GM21717 (cell line): ENCODE measurements at regions not wholly inside any gene's neighbourhood (a gene's known extent, or its start where the extent isn't known, plus 50 kb on each side); places are given as distances from the start of the nearest gene placed in this dataset.
"Not testable (repeated sequence)": the region's sequence is repeated elsewhere in the genome, so short reads cannot be mapped to it uniquely, and the experiment has no call there.

Experiments used
- ATAC-seq: cut with Tn5 transposase; IDR thresholded peaks from one replicate; pipeline ENCODE4 v1.9.1; 2021; ENCODE audit warnings: mild to moderate bottlenecking, moderate library complexity; ENCODE audit not compliant: unreplicated experiment

DNA sequence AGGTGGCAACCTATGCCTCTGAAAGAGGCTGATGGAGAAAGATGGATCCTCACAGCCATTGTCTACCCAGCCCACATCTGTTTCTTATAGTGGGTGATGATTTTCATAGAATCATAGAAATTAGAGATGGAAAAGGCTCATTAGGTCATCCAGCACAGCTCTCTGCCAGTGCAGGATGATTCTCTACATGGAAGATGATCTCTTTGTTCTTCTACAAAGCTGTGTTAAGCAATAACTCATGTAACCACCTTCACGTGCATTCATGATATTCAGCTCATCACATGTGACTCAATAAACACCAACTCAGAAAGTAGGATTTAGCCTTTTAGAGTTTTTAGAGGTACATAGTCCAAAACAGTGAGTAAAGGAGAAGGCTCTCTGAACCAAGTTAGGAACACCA, 539.4 kb upstream of the ID2 start:
- ATAC-seq: no peak

DNA sequence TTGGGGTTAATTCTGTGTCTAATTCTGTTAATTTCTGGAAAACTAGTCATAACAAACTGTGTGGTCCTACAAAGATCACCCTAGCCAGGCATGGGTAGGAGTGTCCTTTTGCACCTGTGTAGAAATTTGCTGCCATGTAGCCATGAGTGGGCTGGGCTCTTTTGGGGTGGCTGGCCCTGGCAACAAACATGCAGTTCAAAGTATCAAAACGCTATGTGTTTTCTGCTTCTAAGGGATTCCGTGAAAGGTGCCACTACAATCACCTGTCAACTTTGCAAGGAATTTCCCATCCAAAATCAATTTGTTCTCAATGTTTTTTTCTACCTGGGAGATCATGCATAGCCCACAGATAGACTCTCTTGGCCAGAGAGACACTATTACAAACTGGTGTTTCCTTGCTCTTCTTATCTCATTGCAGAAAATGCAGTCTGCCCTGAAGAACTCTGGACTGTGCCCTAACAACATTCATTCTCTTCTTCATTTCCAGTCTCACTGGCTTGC, 537.7 kb upstream of the ID2 start:
- no peak for ATAC-seq

DNA sequence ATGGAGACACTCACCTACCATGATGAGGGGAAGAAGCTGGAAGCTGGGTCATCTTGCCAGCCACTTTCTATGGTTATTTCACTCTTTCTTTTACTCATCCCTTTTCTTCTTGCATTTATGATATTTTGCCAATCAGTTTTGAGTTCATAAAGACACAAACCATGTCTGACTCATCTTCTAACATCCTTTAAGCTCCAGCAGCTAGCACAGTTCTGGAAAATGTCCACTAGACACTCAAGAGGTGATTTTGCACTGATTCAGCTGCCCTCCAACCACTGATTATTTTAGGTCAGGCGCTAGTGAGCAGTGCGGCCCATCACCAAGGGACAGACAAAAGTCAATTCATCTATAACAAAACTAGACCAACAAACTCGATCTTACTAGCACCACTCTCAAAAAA, 537.1 kb upstream of the ID2 start:
- no peak for ATAC-seq

DNA sequence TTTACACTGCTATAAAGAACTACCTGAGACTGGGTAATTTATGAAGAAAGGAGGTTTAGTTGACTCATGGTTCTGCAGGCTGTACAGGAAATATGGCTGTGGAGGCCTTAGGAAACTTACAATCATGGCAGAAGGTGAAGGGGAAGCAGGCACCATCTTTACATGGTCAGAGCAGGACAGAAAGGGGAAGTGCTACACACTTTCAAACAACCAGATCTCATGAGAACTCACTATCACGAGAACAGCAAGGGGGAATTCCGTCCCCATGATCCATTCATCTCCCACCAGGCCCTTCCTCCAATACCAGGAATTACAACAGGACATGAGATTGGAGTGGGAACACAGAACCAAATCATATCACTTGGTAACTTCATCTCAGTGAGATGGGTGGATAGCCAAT, 536.5 kb upstream of the ID2 start:
- not testable (repeated sequence) for ATAC-seq

DNA sequence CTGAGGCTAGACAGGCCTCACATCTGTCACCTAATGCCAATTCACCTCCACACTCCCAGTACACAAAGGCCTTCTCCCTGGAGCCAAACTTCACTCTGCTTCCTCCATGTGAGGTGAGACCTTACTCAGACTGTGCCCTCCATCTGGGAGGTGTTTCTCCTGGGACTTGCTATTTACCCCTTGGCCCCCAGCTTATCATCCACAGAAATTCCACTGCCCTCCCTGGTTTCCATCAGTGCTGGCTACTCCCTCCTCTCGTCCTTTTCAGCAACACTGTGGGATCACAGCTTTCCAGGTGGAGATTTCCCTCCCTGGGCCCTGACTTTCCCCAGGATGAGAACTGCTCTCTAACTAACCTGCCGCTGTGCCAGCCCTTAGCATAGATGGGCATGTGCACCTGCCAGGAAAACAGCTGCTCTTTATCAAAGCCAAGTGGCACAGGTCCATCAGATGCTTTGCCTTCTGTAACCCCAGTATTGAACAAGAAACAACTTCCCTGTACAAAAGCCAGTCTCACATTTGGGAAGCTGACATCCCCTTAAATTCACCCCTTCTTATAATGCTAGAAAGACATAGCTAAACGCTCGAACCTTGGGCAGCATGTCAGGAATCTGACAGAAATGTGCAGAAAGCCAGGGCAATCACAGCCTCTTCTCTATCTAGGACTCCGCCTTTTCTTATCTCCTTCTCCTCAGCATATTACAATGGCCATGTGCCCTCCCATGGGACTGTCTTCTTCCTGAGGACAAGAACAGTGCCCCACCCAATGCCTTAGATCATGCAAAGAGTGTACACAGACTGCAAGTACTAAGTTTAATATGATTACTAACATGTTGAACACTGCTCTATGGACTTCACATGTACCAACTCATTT, 535.5 kb upstream of the ID2 start:
- ATAC-seq: no peak

DNA sequence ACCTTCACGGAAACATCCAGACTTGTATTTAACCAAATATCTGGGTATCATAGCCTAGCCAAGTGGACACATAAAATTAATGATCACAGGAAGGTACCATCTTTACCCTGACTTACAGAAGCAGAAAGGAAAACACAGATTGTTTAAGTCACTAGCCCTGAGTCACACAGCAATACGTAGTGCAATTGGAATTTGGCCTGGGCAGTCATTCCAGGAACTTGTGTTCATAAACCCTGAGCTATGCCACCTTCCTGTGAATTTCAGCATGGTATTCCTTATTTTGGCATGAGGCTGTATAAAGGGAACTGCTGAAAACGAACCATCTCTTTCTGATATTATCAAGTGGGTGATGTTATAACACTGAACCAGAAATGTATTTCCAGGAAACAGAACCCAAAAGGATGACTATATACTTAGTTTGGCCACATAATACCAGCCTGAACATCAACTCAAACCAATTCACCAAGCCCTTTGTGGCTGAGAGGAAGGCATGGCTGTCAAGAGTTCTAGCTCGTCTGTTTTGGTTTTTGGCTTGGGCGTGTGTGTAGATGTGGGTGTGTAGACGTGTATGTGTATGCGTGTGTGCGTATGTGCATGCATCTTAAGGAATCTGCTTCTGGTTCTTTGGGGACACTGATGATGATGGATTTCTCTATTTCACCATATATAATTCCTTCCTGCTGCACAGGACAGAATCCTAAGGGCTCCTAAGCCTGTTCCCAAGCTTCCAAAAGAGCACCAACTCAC, 533.4 kb upstream of the ID2 start:
- no peak for ATAC-seq

GRCh38 chr2:8149007-8149405, 532.9 kb upstream of the ID2 start:
- ATAC-seq: no peak

DNA sequence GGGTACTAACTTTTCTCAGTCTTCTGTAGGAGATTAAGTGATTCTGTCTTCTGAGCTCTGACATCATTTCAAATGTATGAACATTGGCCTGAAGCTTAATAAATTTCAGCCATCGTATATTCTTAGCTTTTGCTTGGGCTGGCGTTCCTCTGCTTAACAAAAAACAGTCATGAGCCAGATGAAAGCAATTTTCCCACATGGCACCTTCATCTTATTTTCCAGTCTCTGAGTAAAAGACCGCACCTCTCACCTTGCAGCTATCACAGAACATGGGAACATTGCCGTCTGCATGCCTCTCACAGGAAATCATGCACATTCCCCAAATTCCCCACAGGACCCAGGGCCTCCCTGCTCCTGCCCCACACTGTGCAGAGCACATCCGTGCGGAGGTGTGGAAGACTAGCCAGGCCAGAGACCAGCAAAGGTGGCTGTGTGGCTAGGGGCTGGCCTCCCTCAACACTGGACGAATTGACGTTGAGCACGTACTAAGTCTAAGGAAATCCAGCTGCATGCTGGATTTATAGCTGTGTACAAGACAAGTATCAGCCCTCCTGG, 531.8 kb upstream of the ID2 start:
- ATAC-seq: no peak

DNA sequence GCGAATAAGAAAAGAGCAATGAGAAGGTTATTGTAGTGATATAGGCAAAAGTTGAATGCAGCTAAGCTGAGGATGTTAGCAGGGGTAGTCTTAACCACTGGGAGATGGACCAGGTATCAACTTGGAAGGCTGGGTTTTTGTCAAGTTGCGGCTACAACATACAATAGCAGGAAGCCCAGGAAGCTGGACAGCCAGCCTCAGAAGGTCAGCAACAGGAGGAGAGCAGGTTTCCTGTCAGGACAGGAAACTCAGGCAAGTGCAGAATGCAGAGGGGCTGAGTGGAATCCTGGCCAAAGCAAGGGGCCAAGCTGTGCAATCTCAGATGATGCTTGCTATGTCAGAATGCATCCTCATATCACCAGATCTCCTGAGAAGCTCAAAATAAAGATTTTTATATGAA, 530.0 kb upstream of the ID2 start:
- ATAC-seq: no peak

DNA sequence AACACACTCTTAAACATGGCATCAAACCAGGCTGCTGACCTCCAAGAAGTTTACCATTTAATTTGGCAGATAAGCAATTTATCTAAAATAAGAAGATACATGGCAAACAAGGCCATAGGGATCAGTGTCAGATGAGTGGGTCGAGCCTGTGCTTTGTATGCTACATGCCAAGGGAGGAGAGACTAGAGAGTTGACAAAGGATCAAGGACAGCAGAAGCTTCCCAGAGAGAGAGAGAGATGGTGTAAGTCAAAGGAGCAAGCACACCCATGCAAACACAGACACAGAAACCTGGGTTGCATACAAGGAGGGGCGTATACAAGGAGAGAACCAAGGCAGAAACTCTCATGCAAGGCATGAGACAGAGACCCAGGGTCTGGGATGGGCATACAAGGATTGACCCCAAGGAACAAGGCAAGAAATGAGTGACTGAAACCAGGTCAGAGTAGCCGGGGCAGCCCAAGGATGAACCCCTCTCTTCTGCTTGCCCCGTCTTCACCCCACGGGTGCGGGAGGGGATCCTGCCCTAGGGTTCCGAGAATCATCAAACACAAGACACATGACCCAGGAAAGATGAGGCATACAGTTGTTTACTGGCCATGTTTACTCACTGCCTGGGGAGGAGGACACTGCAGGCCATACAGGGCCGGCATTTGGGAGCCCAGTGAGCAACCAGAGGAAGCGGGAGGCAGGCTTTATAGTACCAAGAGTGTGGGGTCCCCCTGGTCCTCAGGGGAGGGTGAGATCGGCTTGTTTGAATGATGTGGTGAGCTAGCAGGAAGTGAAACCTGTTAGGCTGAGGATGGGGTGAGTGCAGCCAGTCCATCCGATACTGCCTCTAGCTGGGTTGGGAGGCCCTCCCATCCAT, 529.2 kb upstream of the ID2 start:
- peak; percentile 92 for ATAC-seq

DNA sequence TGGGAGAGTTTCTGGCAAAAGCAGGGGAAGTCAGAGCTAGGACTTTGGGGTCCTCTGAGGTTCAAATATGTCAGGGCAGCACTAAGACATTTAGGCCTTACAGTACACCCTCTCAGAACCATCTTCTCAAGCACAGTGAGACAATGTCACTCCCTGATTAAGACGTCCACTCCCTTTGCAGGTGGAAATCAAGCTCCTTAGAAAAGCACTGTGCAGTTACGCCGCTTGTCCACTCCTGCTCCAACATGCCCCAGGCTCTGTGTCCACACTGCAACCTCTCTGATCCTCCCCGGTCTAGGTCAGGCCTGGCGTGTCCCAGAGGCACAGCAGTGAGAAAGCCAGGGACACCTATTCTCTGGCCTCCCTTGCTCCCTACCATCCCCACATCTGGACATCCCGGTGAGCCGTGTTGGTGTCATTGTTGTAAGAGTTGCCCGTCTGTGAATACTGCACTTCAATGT, 528.6 kb upstream of the ID2 start:
- peak; percentile 13 for ATAC-seq

DNA sequence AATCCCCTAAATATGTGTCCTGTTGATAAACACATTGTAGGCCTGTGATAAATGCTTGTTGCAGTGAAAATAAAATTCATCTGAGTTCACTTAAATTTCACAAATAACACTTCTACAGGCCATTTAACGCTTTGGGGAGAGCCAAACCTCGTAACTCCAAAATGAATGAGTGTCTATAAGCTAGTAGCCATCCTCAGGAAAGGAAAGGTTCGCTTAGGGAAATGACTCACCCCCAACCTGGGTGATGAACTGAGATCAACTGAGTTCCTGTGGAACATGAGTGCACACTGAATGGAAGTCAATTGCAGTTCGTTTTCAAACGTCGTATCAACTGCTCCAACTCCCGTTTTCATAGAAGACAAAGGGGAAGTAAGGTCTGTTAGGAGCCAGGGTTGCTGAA, 527.6 kb upstream of the ID2 start:
- ATAC-seq: no peak

DNA sequence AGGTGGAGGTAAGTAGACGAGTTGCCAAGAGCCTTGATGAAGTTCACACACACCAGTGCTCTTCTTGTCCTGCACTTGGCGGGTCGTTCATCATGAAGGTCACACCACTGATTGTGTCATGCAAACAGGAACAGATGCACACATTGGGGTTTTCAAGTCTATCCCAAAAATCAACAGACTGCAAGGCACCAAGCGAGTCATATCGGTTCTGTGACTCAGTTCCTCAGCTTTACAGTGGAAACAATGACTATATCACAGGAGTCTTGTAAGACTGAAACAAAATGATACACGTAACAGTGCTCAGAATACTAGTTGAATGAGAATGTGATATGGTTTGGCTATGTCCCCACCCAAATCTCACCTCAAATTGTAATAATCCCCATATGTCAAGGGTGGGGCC, 526.9 kb upstream of the ID2 start:
- ATAC-seq: no peak

- no peak for ATAC-seq
These were observed 524.0 kb upstream of the ID2 start for GRCh38 chr2:8157621-8158430.

GRCh38 chr2:8158711-8159110, 523.1 kb upstream of the ID2 start:
- ATAC-seq: no peak

DNA sequence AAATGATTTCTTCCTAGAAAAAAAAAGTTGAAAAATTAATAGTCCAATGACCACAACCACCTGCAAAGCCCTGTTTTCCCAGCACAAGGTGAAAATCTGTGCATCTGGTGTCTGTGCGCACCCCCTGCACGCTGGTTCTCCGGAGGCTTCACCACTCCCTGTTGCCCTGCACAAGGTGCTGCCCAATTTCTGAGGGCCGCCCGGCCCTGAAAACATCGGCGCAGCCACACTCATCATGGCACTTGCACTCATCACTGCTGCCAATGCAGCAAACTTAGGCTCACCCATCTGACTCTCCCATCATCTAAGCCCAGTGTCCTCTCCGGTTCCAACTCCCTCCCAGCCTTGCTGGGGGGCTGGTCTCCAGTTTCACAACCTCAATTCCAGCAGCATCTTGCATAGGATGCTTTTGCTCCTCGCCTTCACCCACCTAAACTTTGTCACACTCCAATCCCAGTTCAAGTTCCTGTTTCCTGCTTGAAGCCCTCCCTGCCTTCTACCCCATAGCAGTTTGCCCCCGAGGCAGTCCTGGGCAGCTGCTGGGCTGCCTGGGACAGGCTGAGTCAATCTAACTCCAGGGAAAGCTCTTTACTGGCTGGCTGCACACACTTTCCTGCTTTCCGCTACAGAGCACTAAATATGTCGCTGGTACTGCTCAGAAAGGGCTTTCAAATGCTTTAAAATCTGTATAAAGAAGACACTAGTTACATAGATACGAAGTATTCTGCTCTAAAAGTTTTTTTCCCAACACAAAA, 522.5 kb upstream of the ID2 start:
- no peak for ATAC-seq

- ATAC-seq: no peak
These were observed 521.8 kb upstream of the ID2 start for GRCh38 chr2:8159966-8160603.

- ATAC-seq: no peak
These were observed 520.9 kb upstream of the ID2 start for GRCh38 chr2:8160959-8161358.

DNA sequence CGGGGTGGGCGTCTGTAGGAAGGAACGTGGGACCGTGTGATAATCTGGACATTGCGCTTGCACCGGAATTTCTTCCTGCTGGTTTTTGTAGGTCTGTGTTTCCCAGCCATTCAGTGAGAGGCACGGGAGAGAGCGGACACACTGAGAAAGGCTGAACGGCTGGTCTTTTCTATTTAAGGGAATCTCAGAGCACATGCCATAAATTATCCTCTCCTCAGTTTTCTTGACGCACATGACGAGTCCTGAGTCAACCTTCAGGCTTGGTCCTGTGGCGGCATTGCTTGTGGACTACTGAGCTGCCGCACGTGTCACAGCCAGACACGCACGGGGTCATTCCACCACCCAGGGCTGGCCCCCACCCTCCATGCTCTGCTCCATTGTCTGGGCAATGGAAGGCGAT, 519.3 kb upstream of the ID2 start:
- no peak for ATAC-seq
